GM18499 (cell line): ENCODE measurements at regions not wholly inside any gene's neighbourhood (a gene's known extent, or its start where the extent isn't known, plus 50 kb on each side); places are given as distances from the start of the nearest gene placed in this dataset.

Source experiments
- ATAC-seq: cut with Tn5 transposase; IDR thresholded peaks from one replicate; pipeline ENCODE4 v1.9.1; 2021; ENCODE audit warnings: moderate number of reproducible peaks; ENCODE audit not compliant: insufficient read depth, unreplicated experiment

DNA sequence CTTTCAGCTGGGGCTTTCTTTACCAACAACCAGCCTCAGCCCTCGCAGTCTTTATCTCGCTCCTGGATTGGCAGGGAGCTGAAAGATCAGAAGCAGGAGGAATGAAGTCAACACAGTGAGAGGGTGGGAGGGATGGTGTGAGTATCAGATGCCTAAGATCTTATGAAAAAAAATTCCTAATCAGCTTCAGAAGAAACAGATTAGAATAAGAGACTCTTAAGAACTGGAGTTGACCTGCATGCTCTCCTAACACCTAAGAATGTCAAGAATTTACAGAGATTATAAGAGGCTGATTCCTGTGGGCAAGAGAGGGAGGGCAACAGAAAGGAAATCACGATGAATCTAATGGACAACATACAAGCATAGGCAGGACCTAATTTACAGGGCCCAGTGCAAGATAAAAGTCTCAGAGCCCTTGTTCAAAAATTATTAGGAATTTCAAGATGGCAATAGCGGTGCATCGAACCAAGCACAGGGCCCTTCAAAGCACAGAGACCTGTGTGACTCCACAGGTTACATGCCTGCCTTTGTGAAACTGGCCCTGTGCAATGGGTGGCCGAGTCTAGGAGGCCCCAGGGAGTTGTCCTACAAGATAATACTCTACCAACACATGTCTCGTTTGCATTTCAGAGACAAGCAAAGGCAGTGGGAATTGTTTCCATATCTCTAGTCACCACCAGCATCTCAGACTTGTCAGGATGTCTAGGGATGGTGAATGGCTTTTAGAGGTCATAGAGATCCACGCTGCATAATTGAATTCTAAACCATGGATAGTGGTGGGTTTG lies 65.3 kb upstream of the PPP2R5A start:
- ATAC-seq: no peak

DNA sequence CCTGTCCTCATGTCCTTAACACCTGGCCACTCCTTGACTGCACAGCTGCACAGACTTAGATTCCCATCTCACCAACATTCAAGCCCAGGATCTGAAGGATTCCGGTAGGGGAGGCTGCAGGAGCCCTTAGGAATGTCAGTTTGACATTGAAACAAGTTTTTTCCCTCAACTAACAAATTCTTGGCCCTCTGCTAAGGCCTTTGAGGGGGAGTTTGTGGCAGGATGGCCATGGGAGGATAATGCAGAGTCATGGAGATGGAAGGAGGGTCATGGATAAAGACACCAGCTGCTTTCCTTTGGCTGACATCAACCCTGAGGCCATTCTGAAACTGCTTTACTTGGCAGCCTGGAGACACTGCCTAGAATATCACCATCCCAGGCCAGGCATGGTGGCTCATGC lies 63.4 kb upstream of the PPP2R5A start:
- ATAC-seq: no peak

DNA sequence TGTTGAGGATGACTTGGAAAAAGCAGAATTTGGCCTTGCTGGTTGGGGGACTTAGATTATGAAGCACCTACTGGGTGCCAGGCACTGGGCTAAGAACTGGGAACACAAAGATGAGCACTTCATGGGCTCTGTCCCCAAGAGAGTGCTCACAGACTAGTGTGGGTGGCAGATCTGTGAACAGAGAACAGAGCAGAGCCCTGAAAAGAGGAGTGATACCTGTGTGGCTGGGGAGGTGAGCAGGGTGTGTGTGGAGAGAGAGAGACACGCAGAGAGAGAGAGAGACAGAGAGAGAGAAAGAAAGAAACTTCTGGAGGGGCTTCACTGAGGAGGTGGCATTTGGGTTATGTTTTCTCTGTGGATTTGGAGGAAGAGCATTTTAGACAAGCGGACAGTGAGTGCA lies 61.1 kb upstream of the PPP2R5A start:
- no peak for ATAC-seq

DNA sequence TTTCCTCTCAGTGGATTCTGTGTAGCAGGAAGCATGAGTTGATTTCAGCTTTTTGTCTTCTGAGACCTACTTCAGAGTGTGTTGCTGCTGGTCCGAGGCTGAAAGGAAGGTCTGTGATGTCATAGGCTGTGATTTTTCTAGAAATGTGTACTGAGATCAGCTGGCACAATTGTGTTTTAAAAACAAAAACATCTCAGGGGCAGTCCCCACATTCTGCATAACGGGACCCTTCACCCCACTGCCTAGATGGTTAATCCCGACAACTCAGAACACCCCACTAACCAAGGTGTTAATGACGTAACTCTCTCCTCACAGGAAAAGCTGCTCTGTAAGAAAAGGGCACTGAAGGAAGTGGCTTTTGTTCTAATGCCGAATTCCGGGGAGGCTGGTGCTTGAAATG lies 59.8 kb upstream of the PPP2R5A start:
- ATAC-seq: no peak

DNA sequence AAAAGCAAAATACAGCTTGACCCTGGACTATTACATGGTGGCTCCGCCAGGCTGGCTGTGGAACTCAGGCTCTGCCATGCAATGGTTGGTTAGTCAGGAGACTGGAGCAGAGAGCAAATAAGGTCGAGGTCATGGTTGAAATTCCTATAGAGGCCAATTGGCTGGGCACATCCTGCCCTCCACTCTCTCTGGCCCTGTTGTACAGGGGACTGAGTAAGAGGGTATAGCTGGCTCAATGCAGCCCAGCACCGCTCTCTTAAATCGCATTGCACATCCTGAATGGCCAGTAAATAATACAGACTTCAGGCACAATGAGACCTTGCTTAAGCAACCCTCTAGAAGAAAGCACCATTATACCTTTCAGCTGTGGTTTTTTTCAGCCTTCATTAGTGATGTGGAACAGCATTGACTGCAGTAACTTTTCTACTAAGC lies 59.3 kb upstream of the PPP2R5A start:
- no peak for ATAC-seq

DNA sequence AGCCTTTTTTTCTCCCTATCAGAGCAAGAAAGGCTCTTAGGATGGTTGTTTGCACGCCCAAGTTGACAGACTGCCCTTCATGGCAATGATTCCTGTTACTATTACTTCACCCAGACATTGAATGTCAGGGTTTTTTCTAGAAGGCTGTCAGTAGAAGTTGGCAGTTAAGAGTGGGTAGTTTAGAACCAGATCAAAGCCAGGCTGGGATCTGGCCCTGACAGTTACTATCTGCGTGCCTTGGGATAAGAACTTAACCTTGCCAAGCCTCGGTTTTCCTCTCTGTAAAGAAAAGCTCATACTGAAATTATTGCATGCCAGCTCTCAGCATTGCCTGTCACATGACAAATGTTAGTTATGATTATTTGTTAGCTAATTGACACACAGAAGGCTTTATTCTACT lies 58.7 kb upstream of the PPP2R5A start:
- no peak for ATAC-seq

DNA sequence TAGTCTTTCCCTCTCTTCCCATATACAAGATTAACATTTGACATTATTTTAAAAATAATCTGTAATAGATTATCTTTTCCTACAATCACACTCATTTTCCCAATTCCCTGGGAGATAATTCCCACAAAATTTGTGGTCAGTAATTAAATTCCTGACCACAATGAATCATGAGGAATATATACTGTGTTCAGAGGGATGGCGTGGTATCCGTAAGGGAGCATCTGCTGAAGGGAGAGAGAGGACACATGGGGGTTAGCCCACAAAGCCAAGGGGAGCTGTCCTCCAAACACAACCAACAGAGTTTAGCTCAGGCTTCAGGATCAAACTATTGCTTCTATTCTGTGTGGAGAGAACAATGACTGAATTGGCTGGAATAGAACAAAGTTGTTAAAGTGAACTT lies 57.1 kb upstream of the PPP2R5A start:
- no peak for ATAC-seq

DNA sequence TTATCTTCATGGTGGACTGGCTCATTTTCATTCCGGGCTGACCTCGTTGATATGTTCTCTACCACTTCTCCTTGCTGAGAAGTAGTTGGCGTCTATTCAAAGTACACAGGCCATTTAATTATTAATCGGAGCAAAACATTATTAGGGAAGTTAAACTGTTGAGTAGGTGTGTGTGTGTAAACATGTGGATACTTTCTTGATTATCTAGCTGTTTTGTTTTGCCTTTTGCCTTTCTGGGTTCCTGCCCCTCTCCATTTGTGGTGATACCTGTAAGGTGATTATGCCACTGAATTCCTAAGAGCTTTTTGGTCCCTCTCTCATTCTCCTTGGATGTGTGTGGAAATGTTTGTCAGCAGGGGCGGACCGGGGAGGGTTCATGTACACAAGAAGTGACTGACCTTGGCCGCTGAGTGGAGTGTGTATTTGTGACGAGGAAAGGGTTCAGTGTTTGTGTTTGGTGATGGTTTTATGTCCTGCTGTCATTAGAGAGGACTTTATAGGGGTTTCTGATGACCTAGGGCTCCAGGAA lies 56.6 kb upstream of the PPP2R5A start:
- ATAC-seq: no peak

DNA sequence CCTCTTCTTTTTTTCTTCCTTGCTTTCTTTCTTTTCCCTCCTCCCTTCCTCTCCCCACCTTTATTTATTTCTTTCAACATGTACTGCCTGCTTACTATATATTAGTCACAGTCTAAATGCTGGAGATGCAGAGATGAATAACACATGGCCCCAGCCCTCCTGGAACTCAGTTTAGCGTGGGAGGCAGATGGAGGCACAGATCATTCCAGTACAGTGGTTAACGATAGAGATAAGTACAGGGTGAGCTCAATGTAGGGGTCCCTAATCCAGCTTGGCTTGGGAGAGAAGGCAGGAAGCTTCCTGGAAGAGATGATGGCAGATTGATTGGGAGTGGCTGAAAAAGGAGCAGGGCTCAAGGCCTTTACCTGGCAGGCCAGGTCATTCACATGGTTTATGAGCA lies 55.6 kb upstream of the PPP2R5A start:
- ATAC-seq: no peak

DNA sequence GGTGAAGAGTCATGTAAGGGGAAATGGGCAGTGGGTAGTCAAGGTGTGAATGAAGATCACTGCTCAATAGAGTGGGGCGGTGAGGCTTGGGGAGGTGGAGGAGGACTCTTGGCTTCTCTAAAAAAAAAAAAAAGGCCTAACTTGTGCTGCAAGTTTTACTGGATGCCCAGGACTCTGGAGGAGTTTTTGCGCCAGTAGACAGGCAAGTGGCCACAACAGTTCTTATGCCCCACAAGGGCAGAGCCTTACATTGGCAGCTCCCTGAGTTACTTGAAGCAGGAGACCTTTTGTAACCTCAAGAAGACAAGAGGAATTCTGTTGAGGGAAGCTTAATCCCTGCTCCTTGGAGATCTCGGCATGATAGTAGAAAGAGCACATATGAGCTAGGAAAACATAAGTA lies 54.9 kb upstream of the PPP2R5A start:
- no peak for ATAC-seq

DNA sequence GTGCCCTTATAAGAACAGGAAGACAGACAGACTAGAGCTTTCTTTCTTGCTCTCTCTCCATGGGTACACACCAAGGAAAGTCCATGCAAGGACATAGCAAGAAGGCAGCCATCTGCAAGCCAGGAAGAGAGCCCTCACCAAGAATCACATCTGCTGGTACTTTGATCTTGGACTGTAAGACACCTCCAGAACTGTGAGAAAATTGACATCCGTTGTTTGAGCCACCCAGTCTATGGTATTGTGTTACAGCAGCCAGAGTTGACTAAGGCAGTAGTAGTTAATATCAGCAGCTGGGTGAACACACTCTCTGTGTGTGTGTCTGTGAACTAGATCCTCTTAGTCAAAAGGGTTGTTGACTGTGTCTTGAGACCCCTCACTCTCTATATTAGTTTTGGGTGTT lies 53.8 kb upstream of the PPP2R5A start:
- no peak for ATAC-seq

DNA sequence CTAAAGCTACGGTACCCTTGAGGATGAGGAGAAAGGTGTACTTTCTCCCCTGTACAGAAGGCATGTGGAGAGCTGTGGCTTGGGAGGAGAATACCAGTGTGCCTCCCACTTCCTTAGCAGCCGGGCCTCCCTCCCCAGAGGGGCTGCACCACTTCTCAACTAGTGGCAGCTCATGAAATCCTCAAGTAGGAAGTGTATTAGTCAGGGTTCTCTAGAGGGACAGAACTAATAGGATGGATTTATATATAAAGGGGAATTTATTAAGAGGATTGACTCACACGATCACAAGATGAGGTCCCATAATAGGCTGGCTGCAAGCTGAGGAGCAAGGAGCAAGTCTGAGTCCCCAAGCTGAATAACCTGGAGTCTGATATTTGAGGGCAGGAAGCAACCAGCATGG lies 53.1 kb upstream of the PPP2R5A start:
- no peak for ATAC-seq

DNA sequence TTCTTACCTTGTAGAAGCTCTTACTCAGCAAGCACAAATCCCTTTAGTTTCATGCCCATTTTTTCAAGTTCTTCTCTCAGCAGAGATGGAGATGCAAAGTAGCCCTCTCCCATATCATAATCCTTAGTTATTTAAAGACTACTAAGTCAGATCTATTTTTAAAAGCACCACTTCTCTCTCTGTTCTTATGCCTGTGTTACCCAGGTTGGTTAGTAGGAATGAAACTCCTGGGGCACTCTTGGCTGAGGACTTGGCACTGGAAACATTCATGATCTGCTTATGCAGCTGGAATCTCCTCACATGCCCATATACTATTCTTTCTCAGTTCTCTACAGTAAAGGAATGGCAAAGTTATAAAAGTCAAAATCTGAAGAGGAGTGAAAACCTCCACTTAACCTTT lies 51.9 kb upstream of the PPP2R5A start:
- no peak for ATAC-seq

DNA sequence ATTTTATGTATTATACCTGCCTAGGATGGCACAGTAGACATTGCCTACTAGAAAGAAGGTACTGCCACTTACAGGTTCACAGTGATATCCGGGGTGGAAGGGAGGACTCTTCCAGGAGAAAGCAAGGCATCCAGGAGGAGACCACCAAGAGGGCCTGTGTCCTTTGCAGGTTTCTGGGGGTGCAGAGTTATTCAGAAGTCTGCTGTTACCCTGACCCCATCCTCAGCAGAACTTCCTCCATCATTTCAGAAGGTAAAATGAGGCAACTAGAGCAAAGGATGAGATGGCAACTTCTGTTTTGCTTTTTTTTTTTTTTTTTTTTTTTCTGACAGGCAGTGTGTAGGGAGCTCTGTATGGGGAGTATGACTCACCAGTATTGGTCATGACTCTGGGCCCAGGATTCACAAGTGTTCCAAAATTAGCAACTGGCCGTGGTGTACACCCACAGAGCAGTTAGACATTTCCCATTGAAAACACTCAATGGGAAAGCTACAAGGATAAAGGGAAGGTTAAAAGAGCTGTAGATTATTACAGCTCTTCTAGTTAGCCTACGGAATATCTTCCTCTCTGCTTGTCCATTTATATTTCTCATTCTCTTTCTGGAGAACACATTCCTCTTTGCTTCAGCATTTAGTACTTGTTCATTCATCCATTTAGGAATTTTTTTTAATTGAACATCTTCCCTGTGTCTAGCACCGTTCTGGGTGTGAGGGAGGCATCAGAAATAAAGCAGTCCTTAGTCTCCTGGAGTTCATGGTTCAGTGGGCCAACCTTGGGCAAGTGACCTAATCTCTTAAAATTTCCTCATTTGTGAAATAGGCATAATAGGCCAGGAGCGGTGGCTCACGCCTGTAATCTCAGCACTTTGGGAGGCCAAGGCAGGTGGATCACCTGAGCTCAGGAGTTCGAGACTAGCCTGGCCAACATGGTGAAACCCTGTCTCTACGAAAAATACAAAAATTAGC lies 50.5 kb upstream of the PPP2R5A start:
- ATAC-seq: peak; percentile 63
